GM10248 (cell line): ENCODE measurements at regions not wholly inside any gene's neighbourhood (a gene's known extent, or its start where the extent isn't known, plus 50 kb on each side); places are given as distances from the start of the nearest gene placed in this dataset.

Experiments used
- CTCF ChIA-PET: fragments of 300-600 bp; sonication (Branson Sonifier 250); formaldehyde crosslinking; extraction: SDS; loops from one replicate; lab custom pipeline; 2021; ENCODE audit warnings: antibody characterized with exemption; lab: Yijun Ruan, JAX
- POLR2A ChIA-PET: fragments of 350-650 bp; sonication (Branson Sonifier 250); formaldehyde crosslinking; extraction: SDS; loops from one replicate; lab custom pipeline; 2020; ENCODE audit warnings: antibody characterized with exemption; lab: Yijun Ruan, JAX
- DNase-seq: peaks from one replicate; pipeline ENCODE4 v3.0.0; 2012; ENCODE audit errors: extremely low spot score
- CTCF ChIP-seq: IDR thresholded peaks from 2 replicates; pipeline ENCODE4 v1.5.1; 2012; ENCODE audit warnings: mild to moderate bottlenecking, low read depth; ENCODE audit errors: extremely low read depth, missing control alignments, control extremely low read depth

GRCh38 chr16:87145181-87146176, 171.7 kb downstream of the C16orf95 start:
- DNase-seq, result no peak
- ChIA-PET POLR2A (interaction anchor here (0.6 kb wide), 1 partner anchor 9 kb away, joined by 4 read pairs; no protein-coding TSS in a partner anchor), CTCF (interaction anchor here (1.1 to 1.2 kb wide), 2 partner anchors 10 to 60 kb away, joined by 3 read pairs; no protein-coding TSS in a partner anchor)
- no peak for TF ChIP-seq CTCF

- no peak for TF ChIP-seq CTCF
- ChIA-PET CTCF (no interaction called here), POLR2A (no interaction called here)
- no peak for DNase-seq
Measured at GRCh38 chr16:87146676-87147075, 170.5 kb downstream of the C16orf95 start.

GRCh38 chr16:87149051-87149450, 168.1 kb downstream of the C16orf95 start:
- ChIA-PET CTCF (no interaction called here), POLR2A (no interaction called here)

GRCh38 chr16:87150262-87150661, 166.9 kb downstream of the C16orf95 start:
- ChIA-PET CTCF (no interaction called here), POLR2A (no interaction called here)
- DNase-seq, result no peak
- no peak for TF ChIP-seq CTCF

More at GRCh38 chr16:87149051-87149450, 168.1 kb downstream of the C16orf95 start:
- no peak for TF ChIP-seq CTCF
- DNase-seq, result no peak

- no peak for DNase-seq
- ChIA-PET POLR2A (no interaction called here), CTCF (no interaction called here)
- TF ChIP-seq CTCF, result no peak
Measured at GRCh38 chr16:87150681-87151280, 166.4 kb downstream of the C16orf95 start.

GRCh38 chr16:87152221-87152755, 164.9 kb downstream of the C16orf95 start:
- DNase-seq, result no peak
- CTCF ChIA-PET, result interaction anchor here (1.2 kb wide), 1 partner anchor 9 kb away, joined by 3 read pairs; no protein-coding TSS in a partner anchor
- no peak for TF ChIP-seq CTCF
- POLR2A ChIA-PET, result no interaction called here
